K562 (cell line): ENCODE measurements at regions not wholly inside any gene's neighbourhood (a gene's known extent, or its start where the extent isn't known, plus 50 kb on each side); places are given as distances from the start of the nearest gene placed in this dataset.

Experiments
- ATAC-seq: fragments of 200-7000 bp; cut with Tn5 transposase; 3 replicates; pipeline ENCODE4 v1.9.1; 2020; ENCODE audit warnings: moderate library complexity
- BruUV-seq: library from RNA; stranded (reverse); fragments of 400-500 nt; replicated peaks from 2 replicates; lab custom pipeline; 2021; lab: Mats Ljungman, UMichigan
- CTCF ChIA-PET: fragments of 300-600 bp; formaldehyde crosslinking; extraction: SDS; loops from one replicate; lab custom pipeline; 2021; ENCODE audit warnings: low intra/inter-chr PET ratio; lab: Yijun Ruan, JAX
- POLR2A ChIA-PET: fragments of 300-600, 350-650 bp; sonication (Branson Sonifier 250); formaldehyde crosslinking; extraction: SDS; loops from one replicate; lab custom pipeline; 2021; ENCODE audit warnings: antibody characterized with exemption, inconsistent platforms; lab: Yijun Ruan, JAX
- DNase-seq, 4 experiments: peaks; one replicate each; pipeline versions ENCODE4 v3.0.0 to v3.0.0-alpha.2; 2011 to 2018; ENCODE audit warnings: low spot score in 3 of 4, mixed read lengths in 3 of 4; ENCODE audit errors: extremely low read depth in 1 of 4
- FAIRE-seq: peaks from 2 replicates; lab custom pipeline; 2011; peaks lifted over from hg19 to GRCh38; lab: Jason Lieb, UNC
- H2AFZ ChIP-seq: 2 replicates; pipeline ENCODE4 v1.6.0; 2011; ENCODE audit warnings: low read depth, low read length, control low read depth, inconsistent platforms
- H3K27ac ChIP-seq: fragments of 200-600 bp; 3 replicates; pipeline ENCODE4 v1.8.0; 2011; ENCODE audit warnings: low read depth, mild to moderate bottlenecking, control low read depth, inconsistent platforms, low read length, moderate library complexity, mixed read lengths; ENCODE audit errors: extremely low read depth
- H3K27me3 ChIP-seq, 2 experiments: fragments of 300-600 bp in 1 of 2; 2 replicates in 1 of 2; 3 replicates in 1 of 2; pipeline versions ENCODE4 v1.6.0 to v1.8.0; 2011; ENCODE audit warnings: inconsistent platforms in 2 of 2, low read length in 2 of 2, mild to moderate bottlenecking in 1 of 2, mixed read lengths in 1 of 2, moderate library complexity in 1 of 2; ENCODE audit not compliant: control insufficient read depth in 2 of 2, insufficient read depth in 2 of 2
- H3K36me3 ChIP-seq: fragments of 300-600 bp; 3 replicates; pipeline ENCODE4 v1.8.0; 2011; ENCODE audit warnings: mild to moderate bottlenecking, low read length, inconsistent platforms; ENCODE audit not compliant: control insufficient read depth, insufficient read depth
- H3K4me1 ChIP-seq, 2 experiments: fragments of 200-600 bp in 1 of 2; replicated peaks in 1 of 2; 2 replicates in 1 of 2; 3 replicates in 1 of 2; pipeline versions ENCODE4 v1.5.1 to v1.8.0; 2011; ENCODE audit warnings: inconsistent platforms in 2 of 2, low read length in 2 of 2, mild to moderate bottlenecking in 1 of 2, mixed read lengths in 1 of 2, moderate library complexity in 1 of 2; ENCODE audit not compliant: control insufficient read depth in 2 of 2, insufficient read depth in 2 of 2
- H3K4me2 ChIP-seq: 2 replicates; pipeline ENCODE4 v1.6.1; 2011; ENCODE audit warnings: low read length, control low read depth, inconsistent platforms, mixed read lengths; ENCODE audit not compliant: insufficient read depth
- H3K4me3 ChIP-seq: fragments of 200-600 bp; sonication (generic), shearing (Covaris generic); 2 replicates; pipeline ENCODE4 v1.5.1; 2016; ENCODE audit warnings: control low read depth, inconsistent platforms
- H3K79me2 ChIP-seq: fragments of 200-600 bp; 3 replicates; pipeline ENCODE4 v1.8.0; 2011; ENCODE audit warnings: low read length, inconsistent platforms; ENCODE audit not compliant: control insufficient read depth, insufficient read depth
- H3K9ac ChIP-seq, 2 experiments: 2 replicates each; pipeline versions ENCODE4 v1.6.0 to v1.6.1; 2011; ENCODE audit warnings: low read depth in 2 of 2, low read length in 2 of 2, control low read depth in 1 of 2, inconsistent platforms in 1 of 2, mild to moderate bottlenecking in 1 of 2, mixed read lengths in 1 of 2; ENCODE audit not compliant: insufficient read depth in 1 of 2
- H3K9me1 ChIP-seq: one replicate; pipeline ENCODE4 v1.6.0; 2011; ENCODE audit warnings: inconsistent platforms, mild to moderate bottlenecking, low read length, moderate library complexity; ENCODE audit not compliant: control insufficient read depth, insufficient read depth
- H3K9me3 ChIP-seq: replicated peaks from 2 replicates; pipeline ENCODE4 v1.5.1; 2011; ENCODE audit warnings: low read depth, low read length, inconsistent platforms; ENCODE audit not compliant: control insufficient read depth, insufficient read depth
- H4K20me1 ChIP-seq: replicated peaks from 2 replicates; pipeline ENCODE4 v1.6.1; 2011; ENCODE audit warnings: low read length, inconsistent platforms, mixed read lengths; ENCODE audit not compliant: control insufficient read depth, insufficient read depth
- ATF3 ChIP-seq, 2 experiments: fragments of 450-650 bp in 1 of 2; sonication (generic) in 1 of 2; formaldehyde crosslinking in 1 of 2; IDR thresholded peaks in 1 of 2; conservative IDR thresholded peaks in 1 of 2; 2 replicates each; pipeline versions ENCODE4 v1.6.1 to v1.8.1; 2016 to 2023; ENCODE audit warnings: mild to moderate bottlenecking in 2 of 2, moderate library complexity in 2 of 2, inconsistent platforms in 1 of 2, missing genetic modification reagents in 1 of 2
- HLTF ChIP-seq: fragments of 450-650 bp; IDR thresholded peaks from 2 replicates; pipeline ENCODE4 v1.6.1; 2016
- JUND ChIP-seq, 2 experiments: IDR thresholded peaks; 2 replicates in 1 of 2; 3 replicates in 1 of 2; pipeline ENCODE4 v1.6.1; 2011; ENCODE audit warnings: borderline replicate concordance in 2 of 2, low read depth in 2 of 2, low read length in 2 of 2, improper control_type of control experiment in 1 of 2, missing biosample characterization in 1 of 2, missing genetic modification characterization in 1 of 2, missing genetic modification reagents in 1 of 2
- ZNF717 ChIP-seq: fragments of 250-450 bp; sonication (Bioruptor Pico); IDR thresholded peaks from 2 replicates; pipeline ENCODE4 v1.5.0; 2021
- WGBS: fragments of 100-300 bp; shearing (Covaris generic); methylation state at CpG from one replicate; pipeline ENCODE4 v1.1.6; 2016; ENCODE audit warnings: low coverage, mixed read lengths; ENCODE audit not compliant: insufficient coverage; ENCODE audit errors: missing lambda C conversion rate; 5-methylcytosine and 5-hydroxymethylcytosine counted together
- in situ Hi-C: fragments of 300-500 bp; cut with MboI; formaldehyde crosslinking; loops from 4 replicates; pipeline ENCODE4 v1.15.0; 2018; ENCODE audit warnings: inconsistent platforms, mixed read lengths
- intact Hi-C: fragments of 100-400 bp; cut with micrococcal nuclease; formaldehyde crosslinking; loops from 2 replicates; pipeline ENCODE4 v1.14.2; 2022

- TF ChIP-seq JUND (IDR thresholded peaks at IDR 0.05; ENCODE audit: borderline replicate concordance, low read depth, low read length): 0 out of 2 replicates have a peak, but pooled peaks have one; percentile 38
- no peak; the same call in 2 of the 3 replicates for TF ChIP-seq JUND (tag; IDR thresholded peaks at IDR 0.05; ENCODE audit: borderline replicate concordance, low read depth, low read length)
- TF ChIP-seq HLTF: no peak
- 0 out of 2 replicates have a peak, but pooled peaks have one; percentile 31 for TF ChIP-seq ATF3 (IDR thresholded peaks at IDR 0.05)
- no peak for TF ChIP-seq ATF3 (CRISPR knock-in tag; conservative IDR thresholded peaks at IDR 0.05)
- TF ChIP-seq, all 486 proteins: peak for 2
- in situ Hi-C loops: no loop called here
- POLR2A ChIA-PET: no interaction called here
Observed at GRCh38 chr2:58923869-58924268, 682.7 kb upstream of the FANCL start.

GRCh38 chr2:58922245-58922644 is 681.1 kb upstream of the FANCL start:
- H3K79me2 ChIP-seq: no peaks in the 10 kb centered on the region
- no peak overlapping the region for H3K4me2 ChIP-seq
- H3K4me3 ChIP-seq: no peak overlapping the region
- H3K9ac ChIP-seq: no peak overlapping the region
- no peaks in the 10 kb centered on the region for H3K9me1 ChIP-seq
- H3K27me3 ChIP-seq: no peaks in the 10 kb centered on the region
- no peak for FAIRE-seq
- ATAC-seq: no peak
- H2AFZ ChIP-seq: no peak overlapping the region
- TF ChIP-seq ZNF717 (CRISPR knock-in tag): no peak
- no peaks in the 10 kb centered on the region for H3K4me1 ChIP-seq
- H3K9me3 ChIP-seq: no peaks in the 10 kb centered on the region
- no peak for DNase-seq
- in situ Hi-C loops: no loop called here
- H4K20me1 ChIP-seq: no peaks in the 10 kb centered on the region
- intact Hi-C loops: no loop called here
- no peak overlapping the region for H3K27ac ChIP-seq
- ChIA-PET POLR2A (no interaction called here), CTCF (no interaction called here)
- no peaks in the 10 kb centered on the region for H3K36me3 ChIP-seq
- BruUV-seq: no TSS peak
- whole genome bisulfite sequencing: 10% methylated on average over 1 of the region's 1 CpG

More at GRCh38 chr2:58923869-58924268, 682.7 kb upstream of the FANCL start:
- DNase-seq (no peak), FAIRE-seq (no peak), ATAC-seq (no peak)
- no TSS peak for BruUV-seq
- no peak overlapping the region for H3K4me3 ChIP-seq
- intact Hi-C loops: no loop called here
- CTCF ChIA-PET: no interaction called here
- H3K9me3 ChIP-seq: no peaks in the 10 kb centered on the region
- H3K27ac ChIP-seq: no peak overlapping the region
- no peaks in the 10 kb centered on the region for H4K20me1 ChIP-seq
- H3K4me2 ChIP-seq: no peak overlapping the region
- WGBS: 0% methylated on average over 1 of the region's 1 CpG
- no peaks in the 10 kb centered on the region for H3K79me2 ChIP-seq
- H3K4me1 ChIP-seq: no peaks in the 10 kb centered on the region
- no peaks in the 10 kb centered on the region for H3K36me3 ChIP-seq
- H2AFZ ChIP-seq: no peak overlapping the region
- no peaks in the 10 kb centered on the region for H3K9me1 ChIP-seq
- no peaks in the 10 kb centered on the region for H3K27me3 ChIP-seq
- no peak overlapping the region for H3K9ac ChIP-seq
